ENCODE measurements at regions not wholly inside any gene's neighbourhood (a gene's known extent, or its start where the extent isn't known, plus 50 kb on each side); places are given as distances from the start of the nearest gene placed in this dataset.
A peak's percentile ranks its signal among the peaks of the same experiment; 100 is the strongest.

GRCh38 chr6:110033101-110033500, 55.0 kb downstream of the GPR6 start:
- no peak for DNase-seq (ENCODE audit: low read depth in 2 of 2)

DNA sequence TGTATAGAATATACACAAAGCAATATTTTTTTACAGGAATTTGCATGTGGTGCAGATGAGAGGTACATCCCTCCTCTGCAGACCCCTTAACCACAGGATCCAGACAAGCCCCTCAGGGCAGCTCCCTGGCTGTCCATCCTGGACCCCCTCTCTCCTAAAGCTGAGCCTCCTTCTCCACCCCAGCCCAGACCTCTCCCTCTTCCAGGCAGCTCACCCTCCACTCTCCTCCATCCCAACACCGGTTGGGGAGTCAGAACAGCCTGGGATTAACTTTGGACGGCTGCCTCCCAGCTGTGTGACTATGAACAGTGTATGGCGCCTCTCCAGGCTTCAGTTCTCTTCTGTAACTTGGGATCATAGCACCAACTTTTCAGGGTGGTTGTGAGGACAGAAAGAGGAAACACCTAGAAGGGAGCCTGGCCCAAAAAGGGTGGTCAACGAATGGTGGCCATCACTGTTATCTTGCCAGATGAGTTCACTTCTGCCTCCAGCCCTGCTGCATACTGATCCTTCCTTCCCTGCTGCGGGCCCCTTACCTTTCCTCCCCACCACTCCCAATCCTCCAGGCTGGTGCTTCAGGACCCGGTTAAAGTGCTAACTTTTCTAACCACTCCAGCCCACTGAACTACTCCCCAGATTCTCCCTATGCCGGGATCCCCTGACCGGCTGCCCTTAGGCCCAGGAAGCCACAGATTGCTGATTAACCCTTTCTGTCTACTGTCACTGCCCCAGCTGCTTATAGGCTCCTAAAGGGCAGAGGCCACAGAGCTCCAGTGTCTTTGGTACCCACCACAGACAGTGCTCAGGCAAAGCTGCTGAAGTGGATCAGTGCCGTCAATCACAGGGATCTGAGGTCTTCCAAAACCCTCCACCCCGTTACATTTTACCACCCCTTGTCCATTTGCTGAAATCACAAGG, 55.9 kb downstream of the GPR6 start:
- DNase-seq (ENCODE audit: low read depth in 2 of 2) = no peak

GRCh38 chr6:110034667-110035036, 56.5 kb downstream of the GPR6 start:
- no peak for DNase-seq (ENCODE audit: low read depth in 2 of 2)

GRCh38 chr6:110035321-110035720, 57.2 kb downstream of the GPR6 start:
- no peak for DNase-seq (ENCODE audit: low read depth in 2 of 2)

DNA sequence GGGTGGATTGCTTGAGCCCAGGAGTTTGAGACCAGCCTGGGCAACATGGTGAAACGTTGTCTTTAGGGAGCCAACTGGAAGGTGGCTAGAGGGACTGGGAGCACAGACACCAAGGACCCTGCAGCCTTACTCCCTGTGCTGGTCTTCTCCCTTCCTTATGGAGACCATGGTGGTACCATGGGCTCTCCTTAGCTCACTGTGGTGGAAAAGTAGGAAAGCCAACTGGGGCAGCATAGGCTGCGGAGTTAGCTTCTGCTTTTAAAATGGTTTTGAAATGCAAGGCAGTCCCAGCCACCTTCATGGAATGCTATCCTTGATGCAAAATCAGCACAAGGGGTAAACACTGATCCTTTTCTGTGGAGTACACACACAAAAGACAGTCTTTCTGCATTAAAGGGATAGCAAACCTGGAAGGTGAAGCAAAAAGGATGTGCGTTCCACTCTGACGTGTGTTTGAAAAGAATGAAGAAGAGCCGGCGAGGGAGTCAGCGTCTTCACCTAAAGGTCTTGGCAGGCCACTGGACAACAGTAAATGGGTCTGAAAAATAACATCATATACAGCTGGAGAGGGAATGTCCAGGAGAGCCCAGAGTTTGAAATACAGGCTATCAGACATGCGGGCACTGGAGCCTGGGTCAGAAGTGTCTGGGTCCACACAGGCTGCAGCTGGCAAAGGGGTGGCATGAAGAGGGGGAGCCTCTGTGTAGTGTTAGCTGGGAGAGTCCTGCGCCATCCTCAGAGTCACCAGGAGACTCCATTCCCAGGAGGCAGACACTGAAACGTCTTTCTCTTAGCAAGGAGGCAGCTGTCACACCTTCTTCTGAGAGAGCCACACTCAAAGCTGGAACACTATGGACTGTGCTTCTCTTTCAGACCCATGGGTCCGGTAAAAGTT, 58.5 kb downstream of the GPR6 start:
- no peak for DNase-seq (ENCODE audit: low read depth in 2 of 2)

- no peak for DNase-seq (ENCODE audit: low read depth in 2 of 2)
Observed at GRCh38 chr6:110037726-110038295, 59.7 kb downstream of the GPR6 start.

DNA sequence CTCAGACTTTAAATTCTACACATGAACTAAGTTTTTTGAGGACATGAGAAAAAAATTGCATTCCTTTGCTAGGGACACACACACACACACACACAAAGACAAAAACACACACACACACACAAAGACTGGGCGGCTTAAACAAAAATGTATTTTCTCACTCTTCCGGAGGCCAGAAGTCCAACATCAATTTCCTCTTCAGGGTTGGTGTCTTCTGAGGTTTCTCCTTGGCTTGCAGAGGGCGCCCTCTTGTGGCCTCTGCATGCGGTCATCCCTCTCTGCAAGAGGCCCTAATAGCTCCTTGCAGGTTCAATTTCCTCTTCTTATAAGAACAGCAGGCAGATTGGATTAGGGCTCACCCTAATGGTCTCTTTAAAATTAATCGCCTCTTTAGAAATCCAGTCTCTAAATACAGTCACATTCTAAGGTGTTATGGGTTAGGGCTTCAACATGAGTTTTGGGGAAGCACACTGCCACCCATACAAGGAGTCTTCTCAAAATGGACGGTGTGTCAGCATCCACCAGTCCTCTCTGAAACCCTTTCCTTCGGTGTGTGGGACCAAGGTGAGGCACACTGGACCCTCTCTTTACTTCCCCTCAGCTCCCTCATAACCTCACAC, 61.4 kb downstream of the GPR6 start:
- DNase-seq (ENCODE audit: low read depth in 2 of 2) = peak; percentile 51 to 63

- DNase-seq (ENCODE audit: low read depth in 2 of 2) = no peak
Observed at GRCh38 chr6:110039981-110040383, 61.9 kb downstream of the GPR6 start.

GRCh38 chr6:110040716-110041115, 62.6 kb downstream of the GPR6 start:
- DNase-seq (ENCODE audit: low read depth in 2 of 2) = no peak

DNA sequence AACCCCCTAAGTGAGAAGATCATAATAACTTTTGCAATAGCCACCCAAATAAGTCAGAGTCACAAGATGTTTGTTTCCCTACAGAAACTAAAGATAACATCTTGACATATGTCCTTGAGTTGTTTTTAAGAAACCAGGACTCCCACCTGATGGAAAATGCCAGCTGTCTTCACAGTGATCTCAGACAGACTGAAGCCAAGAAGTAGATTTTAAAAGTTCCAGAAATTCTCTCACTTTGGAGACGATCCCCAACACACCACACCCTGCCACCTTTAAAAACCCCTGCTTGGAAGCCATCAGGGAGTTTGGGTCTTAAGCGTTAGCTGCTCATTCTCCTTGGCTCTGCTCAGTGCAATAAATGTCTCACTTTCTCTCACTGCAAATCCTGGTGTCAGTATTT, 63.0 kb downstream of the GPR6 start:
- DNase-seq (ENCODE audit: low read depth in 2 of 2) = no peak

- no peak for DNase-seq (ENCODE audit: low read depth in 2 of 2)
Observed at GRCh38 chr6:110041830-110042229, 63.7 kb downstream of the GPR6 start.

GRCh38 chr6:110042670-110043296, 64.7 kb downstream of the GPR6 start:
- no peak for DNase-seq (ENCODE audit: low read depth in 2 of 2)

GRCh38 chr6:110043366-110043994, 65.4 kb downstream of the GPR6 start:
- no peak for DNase-seq (ENCODE audit: low read depth in 2 of 2)

DNA sequence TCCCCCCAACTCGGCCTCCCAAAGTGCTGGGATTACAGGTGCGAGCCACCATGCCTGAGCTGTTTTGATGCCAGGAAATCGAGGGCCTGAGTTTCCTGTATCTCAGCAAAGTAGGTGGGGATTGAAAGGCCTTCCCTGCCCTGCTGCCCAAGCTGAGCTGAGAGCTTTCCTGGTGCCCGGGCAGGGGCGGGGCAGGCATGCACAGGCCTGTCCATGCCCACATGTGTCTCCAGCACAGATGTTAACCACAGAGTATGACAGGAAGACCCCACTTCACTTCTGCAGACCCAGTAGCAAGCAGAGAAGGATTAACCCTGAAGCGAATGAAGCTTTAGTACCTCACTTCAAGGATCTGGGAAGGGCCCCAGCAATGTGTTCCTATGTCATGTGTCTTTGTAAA, 66.0 kb downstream of the GPR6 start:
- no peak for DNase-seq (ENCODE audit: low read depth in 2 of 2)

GRCh38 chr6:110044622-110045021, 66.5 kb downstream of the GPR6 start:
- no peak for DNase-seq (ENCODE audit: low read depth in 2 of 2)

DNA sequence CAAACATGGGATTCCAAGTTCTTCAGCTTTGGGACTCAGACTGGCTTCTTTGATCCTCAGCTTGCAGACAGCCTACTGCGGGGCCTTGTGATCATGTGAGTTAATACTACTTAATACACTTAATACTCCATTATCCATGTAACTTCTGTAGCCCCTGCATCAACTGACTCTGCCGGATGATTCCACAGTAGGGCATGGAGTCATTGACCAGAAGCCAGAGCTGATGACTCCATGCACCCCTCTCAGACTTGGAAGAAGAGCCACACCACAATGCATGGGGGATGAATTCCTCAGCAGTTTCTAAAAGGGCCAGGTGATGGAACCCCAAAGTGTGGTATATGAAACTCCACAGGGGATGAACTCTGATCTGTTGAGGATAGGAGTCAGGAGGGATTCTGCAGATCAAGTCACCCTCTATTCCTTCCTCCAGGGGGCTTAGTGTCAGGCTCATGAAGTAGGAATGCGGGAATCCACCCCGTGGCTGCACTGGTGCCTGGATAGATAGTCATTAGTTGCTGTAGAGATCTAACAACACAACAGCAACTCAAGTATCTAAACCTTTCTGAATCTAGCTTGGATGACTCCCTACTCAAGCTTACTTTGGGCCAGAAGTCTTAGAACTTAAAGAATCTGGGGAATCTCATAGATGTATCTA, 70.2 kb downstream of the GPR6 start:
- no peak for DNase-seq (ENCODE audit: low read depth in 2 of 2)

- no peak for DNase-seq (ENCODE audit: low read depth in 2 of 2)
Observed at GRCh38 chr6:110049696-110050439, 71.8 kb downstream of the GPR6 start.
